Endothelial cell of umbilical vein (primary cell): ENCODE measurements at regions not wholly inside any gene's neighbourhood (a gene's known extent, or its start where the extent isn't known, plus 50 kb on each side); places are given as distances from the start of the nearest gene placed in this dataset.

Source experiments
- BruUV-seq: library from RNA; stranded (reverse); fragments of 400-500 nt; replicated peaks from 2 replicates; lab custom pipeline; 2021; lab: Mats Ljungman, UMichigan
- CTCF ChIA-PET: fragments of 300-600, 350-600 bp; sonication (Branson Sonifier 250); formaldehyde crosslinking; loops from one replicate; lab custom pipeline; 2021; ENCODE audit warnings: antibody characterized with exemption, inconsistent platforms; lab: Charles Lee
- POLR2A ChIA-PET: fragments of 300-600, 350-600 bp; sonication (Branson Sonifier 250); formaldehyde crosslinking; loops from one replicate; lab custom pipeline; 2021; ENCODE audit warnings: antibody characterized with exemption, inconsistent platforms; lab: Charles Lee
- DNase-seq: peaks from one replicate; pipeline ENCODE4 v3.0.0-alpha.2; 2011; ENCODE audit warnings: low read depth, low spot score
- FAIRE-seq: peaks from 2 replicates; lab custom pipeline; 2011; peaks lifted over from hg19 to GRCh38; lab: Jason Lieb, UNC
- H2AFZ ChIP-seq: 2 replicates; pipeline ENCODE4 v1.6.0; 2012; ENCODE audit warnings: low read depth, low read length, control low read depth, inconsistent platforms
- H3K27ac ChIP-seq: 2 replicates; pipeline ENCODE4 v1.5.1; 2011; ENCODE audit warnings: low read depth, mild to moderate bottlenecking, control low read depth, low read length, moderate library complexity; ENCODE audit not compliant: insufficient read depth
- H3K27me3 ChIP-seq, 2 experiments: 2 replicates each; pipeline versions ENCODE4 v1.6.0 to v1.6.1; 2011; ENCODE audit warnings: low read length in 2 of 2, mixed read lengths in 1 of 2; ENCODE audit not compliant: control insufficient read depth in 2 of 2, insufficient read depth in 2 of 2
- H3K36me3 ChIP-seq, 2 experiments: 2 replicates in 1 of 2; 3 replicates in 1 of 2; pipeline ENCODE4 v1.5.1; 2011; ENCODE audit warnings: low read length in 2 of 2, mild to moderate bottlenecking in 1 of 2, moderate library complexity in 1 of 2; ENCODE audit not compliant: control insufficient read depth in 2 of 2, insufficient read depth in 2 of 2; ENCODE audit errors: extremely low read depth in 1 of 2
- H3K4me1 ChIP-seq: 3 replicates; pipeline ENCODE4 v1.5.1; 2011; ENCODE audit warnings: mild to moderate bottlenecking, low read length; ENCODE audit not compliant: control insufficient read depth, insufficient read depth; ENCODE audit errors: extremely low read depth
- H3K4me2 ChIP-seq: 2 replicates; pipeline ENCODE4 v1.6.1; 2011; ENCODE audit warnings: low read length, control low read depth, mixed read lengths; ENCODE audit not compliant: insufficient read depth
- H3K4me3 ChIP-seq, 3 experiments: fragments of 200-600 bp in 1 of 3; sonication (generic), shearing (Covaris generic) in 1 of 3; replicated peaks in 1 of 3; 2 replicates each; pipeline ENCODE4 v1.5.1; 2011 to 2016; ENCODE audit warnings: control low read depth in 3 of 3, low read length in 3 of 3, mild to moderate bottlenecking in 2 of 3, inconsistent platforms in 1 of 3, low read depth in 1 of 3, moderate library complexity in 1 of 3; ENCODE audit not compliant: insufficient read depth in 1 of 3
- H3K79me2 ChIP-seq: 2 replicates; pipeline ENCODE4 v1.6.0; 2012; ENCODE audit warnings: low read length, inconsistent platforms; ENCODE audit not compliant: control insufficient read depth, insufficient read depth
- H3K9ac ChIP-seq: replicated peaks from 2 replicates; pipeline ENCODE3; 2011; ENCODE audit warnings: low read length, control low read depth; ENCODE audit not compliant: insufficient read depth; ENCODE audit errors: extremely low read depth
- H3K9me1 ChIP-seq: replicated peaks from 3 replicates; pipeline ENCODE4 v1.6.0; 2011; ENCODE audit warnings: mild to moderate bottlenecking, low read length; ENCODE audit not compliant: control insufficient read depth, insufficient read depth; ENCODE audit errors: extremely low read depth
- H3K9me3 ChIP-seq: replicated peaks from 2 replicates; pipeline ENCODE4 v1.5.1; 2012; ENCODE audit warnings: low read length, inconsistent platforms; ENCODE audit not compliant: control insufficient read depth, insufficient read depth
- H4K20me1 ChIP-seq: replicated peaks from 2 replicates; pipeline ENCODE3; 2011; ENCODE audit warnings: mild to moderate bottlenecking, low read length; ENCODE audit not compliant: control insufficient read depth, insufficient read depth; ENCODE audit errors: extremely low read depth
- CTCF ChIP-seq, 2 donors: IDR thresholded peaks; 1 replicate in 1 of 2; 2 replicates in 1 of 2; pipeline ENCODE4 v1.5.1; 2011; ENCODE audit warnings: low read length in 2 of 2, mild to moderate bottlenecking in 2 of 2, moderate library complexity in 2 of 2, control low read depth in 1 of 2, inconsistent platforms in 1 of 2, low read depth in 1 of 2; ENCODE audit not compliant: insufficient read depth in 1 of 2; ENCODE audit errors: extremely low read depth in 1 of 2
- EZH2 ChIP-seq: IDR thresholded peaks from 2 replicates; pipeline ENCODE4 v1.6.1; 2012; ENCODE audit warnings: borderline replicate concordance, low read depth, mild to moderate bottlenecking, moderate library complexity, low read length, inconsistent platforms; ENCODE audit not compliant: severe bottlenecking
- FOS ChIP-seq: IDR thresholded peaks from 2 replicates; pipeline ENCODE4 v1.6.1; 2011; ENCODE audit warnings: mild to moderate bottlenecking, low read length, moderate library complexity, borderline replicate concordance; ENCODE audit not compliant: insufficient read depth
- GATA2 ChIP-seq: IDR thresholded peaks from 2 replicates; pipeline ENCODE4 v1.7.0; 2011; ENCODE audit warnings: low read depth, mild to moderate bottlenecking, moderate library complexity, mixed read lengths, low read length; ENCODE audit not compliant: insufficient read length, insufficient read depth
- JUN ChIP-seq: IDR thresholded peaks from 2 replicates; pipeline ENCODE4 v1.6.1; 2011; ENCODE audit warnings: borderline replicate concordance, low read depth; ENCODE audit not compliant: insufficient read length, insufficient read depth
- MAX ChIP-seq: IDR thresholded peaks from 2 replicates; pipeline ENCODE4 v1.6.1; 2011; ENCODE audit not compliant: insufficient read depth, insufficient read length
- MYC ChIP-seq: IDR thresholded peaks from one replicate; pipeline ENCODE4 v1.6.1; 2011; ENCODE audit warnings: mild to moderate bottlenecking, low read depth, low read length
- POLR2A ChIP-seq: IDR thresholded peaks from 2 replicates; pipeline ENCODE4 v1.6.1; 2012; ENCODE audit warnings: low read depth, mild to moderate bottlenecking, control low read depth, low read length
- POLR2AphosphoS5 ChIP-seq: IDR thresholded peaks from 2 replicates; pipeline ENCODE4 v1.6.1; 2012; ENCODE audit warnings: low read depth, mild to moderate bottlenecking, control low read depth, low read length, moderate library complexity; ENCODE audit not compliant: insufficient read depth
- dilution Hi-C: fragments of 300-500 bp; cut with MboI; formaldehyde crosslinking; loops from one replicate; pipeline ENCODE4 v1.15.0; 2019; ENCODE audit warnings: low sequenced_read_pairs; ENCODE audit not compliant: extremely low pct_ligation_motif_present
- intact Hi-C: fragments of 100-400 bp; cut with micrococcal nuclease; formaldehyde crosslinking; loops from one replicate; pipeline ENCODE4 v1.10.0; 2022

GRCh38 chr5:51618234-51618633 lies 235.0 kb downstream of the ISL1 start:
- Histone ChIP-seq H3K9ac (no peak overlapping the region), H3K27me3 (peaks cover 3% of the 10 kb centered on the region in 2 experiments), H2AFZ (no peak overlapping the region), H3K9me1 (no peaks in the 10 kb centered on the region), H3K9me3 (no peaks in the 10 kb centered on the region), H3K36me3 (no peaks in the 10 kb centered on the region), H3K4me1 (no peaks in the 10 kb centered on the region), H3K4me3 (no peak overlapping the region), H3K79me2 (no peaks in the 10 kb centered on the region), H3K4me2 (no peak overlapping the region), H4K20me1 (no peaks in the 10 kb centered on the region), H3K27ac (no peak overlapping the region)
- no peak for TF ChIP-seq CTCF (IDR thresholded peaks at IDR 0.05; ENCODE audit: extremely low read depth in 1 of 2, insufficient read depth in 1 of 2, low read depth in 1 of 2, low read length in 2 of 2)
- no peak for TF ChIP-seq JUN
- no peak for TF ChIP-seq GATA2
- TF ChIP-seq FOS = no peak
- TF ChIP-seq POLR2A = no peak
- TF ChIP-seq MYC = no peak
- no peak for TF ChIP-seq MAX
- no peak for TF ChIP-seq POLR2AphosphoS5
- TF ChIP-seq EZH2 = no peak
- ChIA-PET CTCF (interaction anchor here (0.9 to 1.0 kb wide), 2 partner anchors 9 to 46 kb away, joined by 3 read pairs; no protein-coding TSS in a partner anchor), POLR2A (no interaction called here)
- BruUV-seq = no TSS peak
- intact Hi-C loops = no loop called here
- dilution Hi-C loops = no loop called here
- DNase-seq = no peak
- FAIRE-seq = no peak
